DMS114 treated with DMSO at 0.1 percent for 48 hours (cell line): ENCODE measurements at regions not wholly inside any gene's neighbourhood (a gene's known extent, or its start where the extent isn't known, plus 50 kb on each side); places are given as distances from the start of the nearest gene placed in this dataset.

ENCODE experiments used
- DNase-seq: peaks from one replicate; lab custom pipeline; 2025; ENCODE audit not compliant: unreplicated experiment; lab: John Stamatoyannopoulos, UW

DNA sequence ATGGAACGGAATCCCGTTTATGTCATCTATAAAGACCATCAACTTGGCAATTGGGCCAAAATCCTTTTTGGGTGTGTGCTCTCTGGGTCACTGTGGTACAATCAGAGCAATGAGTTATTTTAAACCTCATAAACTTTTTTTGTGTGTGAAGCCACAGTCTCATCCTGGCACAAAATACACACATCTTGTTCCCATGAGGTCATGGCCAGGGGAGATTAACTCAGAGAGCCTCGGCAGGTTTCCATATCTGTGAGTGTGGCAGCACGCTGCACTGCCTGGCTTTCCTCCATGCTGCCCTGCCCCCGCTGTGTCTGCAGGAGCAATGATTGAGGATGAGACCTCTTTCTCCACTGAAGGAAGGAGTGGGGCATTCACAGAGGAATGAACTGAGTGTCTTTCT, 54.0 kb upstream of the DLG1 start:
- no peak for DNase-seq

DNA sequence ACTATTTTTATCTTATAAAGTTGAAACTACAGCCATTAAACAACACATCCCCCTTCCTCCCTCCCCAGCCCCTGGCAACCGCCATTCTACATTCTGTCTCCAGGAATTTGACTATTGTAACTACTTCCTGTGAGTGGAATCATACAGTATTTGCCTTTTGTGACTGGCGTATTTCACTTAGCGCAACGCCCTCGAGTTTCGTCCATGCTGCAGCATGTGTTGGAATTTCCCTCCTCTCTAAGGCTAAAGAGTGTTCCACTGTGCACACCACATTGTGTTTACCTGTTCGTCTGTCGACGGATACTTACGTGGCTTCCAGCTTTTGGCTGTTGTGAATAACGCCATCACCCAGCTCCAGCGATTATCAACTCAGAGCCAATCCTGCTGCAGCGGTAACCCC, 52.0 kb upstream of the DLG1 start:
- DNase-seq: no peak

DNA sequence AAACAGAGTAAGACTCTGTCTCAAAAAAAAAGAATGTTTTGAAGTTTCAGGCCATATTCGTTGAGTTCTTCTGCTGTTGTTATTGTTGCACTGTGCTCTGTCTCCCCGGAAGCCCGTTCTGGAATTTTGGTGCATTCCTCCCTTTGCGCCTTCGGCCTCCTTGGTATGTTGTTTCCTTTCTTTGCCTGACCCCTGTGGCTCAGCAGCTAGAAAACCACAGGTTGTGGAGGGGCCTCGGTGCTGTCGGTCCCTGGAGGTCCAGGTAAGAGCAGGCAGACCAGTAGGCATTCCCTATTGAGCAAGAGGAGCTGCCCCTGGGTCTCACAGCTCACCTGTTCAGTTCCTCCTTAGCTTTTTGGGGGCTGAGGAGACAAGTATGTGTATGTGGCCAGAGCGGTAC, 51.0 kb upstream of the DLG1 start:
- no peak for DNase-seq
